ENCODE measurements at regions not wholly inside any gene's neighbourhood (a gene's known extent, or its start where the extent isn't known, plus 50 kb on each side); places are given as distances from the start of the nearest gene placed in this dataset.
"Not testable (repeated sequence)": the region's sequence is repeated elsewhere in the genome, so short reads cannot be mapped to it uniquely, and the experiment has no call there.

DNA sequence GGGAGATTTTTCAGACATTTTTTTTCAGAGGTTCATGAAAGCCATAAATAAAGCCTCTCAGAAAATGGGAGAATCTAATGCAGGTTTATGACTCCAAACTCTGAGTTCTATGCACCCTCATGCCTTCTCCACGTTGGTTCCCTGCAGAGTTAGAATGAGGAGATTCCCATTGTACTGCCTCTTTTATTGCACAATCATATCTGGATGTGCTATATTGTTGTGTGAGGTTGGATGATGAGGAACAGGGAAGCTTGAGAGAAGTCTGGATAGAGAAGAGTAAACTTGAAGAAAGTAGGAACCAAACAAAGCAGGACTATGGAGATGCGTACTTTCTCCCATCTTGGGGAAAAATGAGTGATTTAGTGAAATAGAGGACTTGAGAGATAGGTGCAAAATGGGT is 178.8 kb downstream of the PDCD6IP start:
- TF ChIP-seq, protein P1, sequence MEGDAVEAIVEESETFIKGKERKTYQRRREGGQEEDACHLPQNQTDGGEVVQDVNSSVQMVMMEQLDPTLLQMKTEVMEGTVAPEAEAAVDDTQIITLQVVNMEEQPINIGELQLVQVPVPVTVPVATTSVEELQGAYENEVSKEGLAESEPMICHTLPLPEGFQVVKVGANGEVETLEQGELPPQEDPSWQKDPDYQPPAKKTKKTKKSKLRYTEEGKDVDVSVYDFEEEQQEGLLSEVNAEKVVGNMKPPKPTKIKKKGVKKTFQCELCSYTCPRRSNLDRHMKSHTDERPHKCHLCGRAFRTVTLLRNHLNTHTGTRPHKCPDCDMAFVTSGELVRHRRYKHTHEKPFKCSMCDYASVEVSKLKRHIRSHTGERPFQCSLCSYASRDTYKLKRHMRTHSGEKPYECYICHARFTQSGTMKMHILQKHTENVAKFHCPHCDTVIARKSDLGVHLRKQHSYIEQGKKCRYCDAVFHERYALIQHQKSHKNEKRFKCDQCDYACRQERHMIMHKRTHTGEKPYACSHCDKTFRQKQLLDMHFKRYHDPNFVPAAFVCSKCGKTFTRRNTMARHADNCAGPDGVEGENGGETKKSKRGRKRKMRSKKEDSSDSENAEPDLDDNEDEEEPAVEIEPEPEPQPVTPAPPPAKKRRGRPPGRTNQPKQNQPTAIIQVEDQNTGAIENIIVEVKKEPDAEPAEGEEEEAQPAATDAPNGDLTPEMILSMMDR (IDR thresholded peaks at IDR 0.05), result no peak
- Mint-ChIP-seq H3K36me3 (ENCODE audit: low read depth) (no peaks in the 10 kb centered on the region), H3K4me3 (no peak overlapping the region), H3K4me1 (ENCODE audit: low read depth) (peaks cover 10% of the 10 kb centered on the region), H3K27me3 (ENCODE audit: insufficient read depth) (peaks cover 9% of the 10 kb centered on the region), H3K9me3 (no peaks in the 10 kb centered on the region), H3K27ac (no peak overlapping the region)
- no peak for DNase-seq

DNA sequence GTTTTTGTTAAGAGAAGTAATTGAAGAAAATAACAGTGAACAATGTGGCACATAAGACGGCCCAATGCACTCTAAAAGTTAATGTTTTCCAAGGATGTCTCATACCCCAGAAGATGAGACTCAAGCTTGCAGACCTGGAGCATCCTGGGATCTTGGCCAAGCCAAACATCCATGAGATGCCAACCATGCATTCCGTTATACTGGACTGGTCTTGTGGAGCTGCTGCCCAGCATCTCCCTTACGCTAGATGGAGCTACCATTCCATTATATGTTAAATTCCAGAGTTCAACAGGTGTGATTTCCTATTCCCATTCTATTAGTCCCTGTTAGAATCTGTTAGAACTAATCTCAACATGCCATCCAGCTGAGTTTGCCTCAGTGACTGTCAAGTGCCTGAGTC is 181.8 kb downstream of the PDCD6IP start:
- no peaks in the 10 kb centered on the region for H3K9me3 Mint-ChIP-seq
- H3K4me1 Mint-ChIP-seq (ENCODE audit: low read depth), result peaks cover 15% of the 10 kb centered on the region
- H3K27ac Mint-ChIP-seq, result no peak overlapping the region
- TF ChIP-seq, protein P1 (IDR thresholded peaks at IDR 0.05), result peak; percentile 78
- no peak overlapping the region for H3K4me3 Mint-ChIP-seq
- H3K27me3 Mint-ChIP-seq (ENCODE audit: insufficient read depth), result peaks cover 9% of the 10 kb centered on the region
- peak; percentile 81 for DNase-seq
- H3K36me3 Mint-ChIP-seq (ENCODE audit: low read depth), result no peaks in the 10 kb centered on the region

DNA sequence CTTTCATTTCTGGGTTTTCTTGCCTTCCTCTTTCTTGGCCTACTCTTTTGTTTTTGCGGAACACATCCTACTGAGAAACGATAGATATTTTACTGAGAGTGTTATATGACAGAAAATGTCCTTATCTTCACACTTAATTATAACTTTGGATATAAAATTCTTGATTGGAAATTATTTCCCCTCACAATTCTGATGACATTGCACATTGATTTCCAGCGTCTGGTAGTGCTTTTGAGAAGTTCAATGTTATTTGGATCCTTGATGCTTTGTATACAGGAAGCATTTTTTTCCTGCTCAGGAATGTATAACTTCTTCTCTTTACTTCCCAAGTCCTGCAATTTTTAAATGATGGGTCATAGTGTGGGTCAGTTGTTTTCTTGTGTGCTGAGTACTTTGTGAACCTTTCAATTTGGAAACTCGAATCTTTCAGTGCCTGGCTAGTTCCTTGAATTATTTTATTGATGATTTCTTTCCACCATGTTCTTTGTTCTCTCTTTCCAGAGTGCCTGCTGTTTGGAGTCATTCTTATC is 183.9 kb downstream of the PDCD6IP start:
- no peak for DNase-seq
- Mint-ChIP-seq H3K4me3 (no peak overlapping the region), H3K9me3 (no peaks in the 10 kb centered on the region), H3K4me1 (ENCODE audit: low read depth) (peaks cover 15% of the 10 kb centered on the region), H3K36me3 (ENCODE audit: low read depth) (no peaks in the 10 kb centered on the region), H3K27me3 (ENCODE audit: insufficient read depth) (peaks cover 3% of the 10 kb centered on the region), H3K27ac (no peak overlapping the region)
- TF ChIP-seq, protein P1 (IDR thresholded peaks at IDR 0.05), result no peak

DNA sequence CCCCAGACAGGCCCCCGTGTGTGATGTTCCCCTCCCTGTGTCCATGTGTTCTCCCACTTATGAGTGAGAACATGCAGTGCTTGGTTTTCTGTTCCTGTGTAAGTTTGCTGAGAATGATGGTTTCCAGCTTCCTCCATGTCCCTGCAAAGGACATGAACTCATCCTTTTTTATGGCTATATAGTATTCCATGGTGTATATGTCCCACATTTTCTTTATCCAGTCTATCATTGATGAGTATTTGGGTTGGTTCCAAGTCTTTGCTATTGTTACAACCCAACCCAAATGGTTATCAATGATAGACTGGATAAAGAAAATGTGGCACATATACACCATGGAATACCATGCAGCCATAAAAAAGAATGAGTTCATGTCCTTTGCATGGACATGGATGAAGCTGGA is 184.5 kb downstream of the PDCD6IP start:
- not testable (repeated sequence) for H3K27ac Mint-ChIP-seq; H3K36me3 Mint-ChIP-seq (ENCODE audit: low read depth); H3K27me3 Mint-ChIP-seq (ENCODE audit: insufficient read depth); H3K9me3 Mint-ChIP-seq; H3K4me3 Mint-ChIP-seq; DNase-seq
- H3K4me1 Mint-ChIP-seq (ENCODE audit: low read depth), result peaks cover 15% of the 10 kb centered on the region

DNA sequence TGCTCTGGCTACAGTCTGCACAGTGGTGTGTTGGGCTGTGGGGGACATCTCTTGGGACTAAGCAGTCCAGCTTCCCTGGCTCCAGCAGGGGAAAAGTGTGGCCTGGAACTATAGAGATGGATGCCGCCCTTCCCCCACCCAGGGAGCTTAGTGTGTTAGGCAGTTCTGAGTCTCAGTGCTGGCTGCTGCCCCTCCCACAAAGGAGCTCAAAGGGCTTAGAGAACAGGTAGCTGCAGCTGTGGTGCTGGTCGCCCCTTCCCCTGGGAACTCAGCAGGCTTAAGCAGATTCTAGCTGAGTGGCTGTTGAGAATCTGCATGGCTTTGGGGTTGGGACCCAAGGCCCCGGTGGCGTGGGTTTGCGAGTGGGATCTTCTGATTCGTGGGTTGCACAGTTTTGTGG is 190.8 kb downstream of the PDCD6IP start:
- peaks cover 12% of the 10 kb centered on the region for H3K4me1 Mint-ChIP-seq (ENCODE audit: low read depth)
- DNase-seq, result no peak
- H3K27ac Mint-ChIP-seq, result no peak overlapping the region
- no peak overlapping the region for H3K4me3 Mint-ChIP-seq
- no peaks in the 10 kb centered on the region for H3K9me3 Mint-ChIP-seq
- H3K27me3 Mint-ChIP-seq (ENCODE audit: insufficient read depth), result peaks cover 14% of the 10 kb centered on the region
- TF ChIP-seq, protein P1 (IDR thresholded peaks at IDR 0.05), result no peak
- H3K36me3 Mint-ChIP-seq (ENCODE audit: low read depth), result no peaks in the 10 kb centered on the region

DNA sequence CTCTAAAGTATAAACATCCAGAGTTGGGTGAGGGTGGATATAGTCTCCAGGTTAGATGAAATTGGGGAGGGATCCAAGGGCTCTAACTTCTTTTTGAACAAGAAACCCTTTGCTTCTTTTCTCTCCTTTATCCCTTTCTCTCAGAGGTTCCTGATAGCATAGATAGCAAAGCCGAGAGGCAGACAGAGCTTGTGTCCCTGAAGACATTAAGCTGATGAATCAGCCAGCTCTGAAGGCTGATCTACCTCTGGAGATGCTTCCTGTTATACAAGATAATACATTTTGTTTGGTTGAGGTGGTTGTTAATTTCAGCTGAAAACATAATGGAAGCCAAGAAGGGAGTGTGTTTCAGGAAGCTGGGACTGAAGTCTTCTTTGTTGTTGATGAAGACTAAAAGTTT is 193.2 kb downstream of the PDCD6IP start:
- H3K27ac Mint-ChIP-seq, result no peak overlapping the region
- DNase-seq, result no peak
- peaks cover 12% of the 10 kb centered on the region for H3K4me1 Mint-ChIP-seq (ENCODE audit: low read depth)
- no peak overlapping the region for H3K4me3 Mint-ChIP-seq
- H3K9me3 Mint-ChIP-seq, result peaks cover 6% of the 10 kb centered on the region; the same call in 1 of the 2 replicates
- H3K36me3 Mint-ChIP-seq (ENCODE audit: low read depth), result no peaks in the 10 kb centered on the region
- peaks cover 14% of the 10 kb centered on the region for H3K27me3 Mint-ChIP-seq (ENCODE audit: insufficient read depth)
- TF ChIP-seq, protein P1 (IDR thresholded peaks at IDR 0.05), result no peak
